A673 (cell line): ENCODE measurements at regions not wholly inside any gene's neighbourhood (a gene's known extent, or its start where the extent isn't known, plus 50 kb on each side); places are given as distances from the start of the nearest gene placed in this dataset.

ENCODE experiments used
- BruUV-seq: library from RNA; stranded (reverse); fragments of 400-500 nt; replicated peaks from 2 replicates; lab custom pipeline; 2021; lab: Mats Ljungman, UMichigan
- CTCF ChIA-PET: fragments of 300-600 bp; sonication (Branson Sonifier 250); formaldehyde crosslinking; loops from one replicate; lab custom pipeline; 2022; ENCODE audit warnings: antibody characterized with exemption; lab: Charles Lee
- POLR2A ChIA-PET: fragments of 300-600 bp; sonication (Branson Sonifier 250); formaldehyde crosslinking; loops from one replicate; lab custom pipeline; 2022; ENCODE audit warnings: antibody characterized with exemption; ENCODE audit not compliant: low non-redundant PET; lab: Charles Lee
- DNase-seq: peaks from one replicate; pipeline ENCODE4 v3.0.0-alpha.2; 2015; ENCODE audit warnings: low spot score
- H3K27ac ChIP-seq: fragments of 200-600 bp; sonication (generic); 2 replicates; pipeline ENCODE4 v1.5.1; 2016; ENCODE audit warnings: mixed run types, low read depth, mild to moderate bottlenecking, mixed read lengths, antibody characterized with exemption, low read length; ENCODE audit not compliant: poor library complexity, severe bottlenecking
- H3K27me3 ChIP-seq: fragments of 200-600 bp; sonication (generic); replicated peaks from 2 replicates; pipeline ENCODE4 v1.6.1; 2017; ENCODE audit warnings: mixed run types, low read depth, mild to moderate bottlenecking, mixed read lengths, antibody characterized with exemption, low read length; ENCODE audit not compliant: insufficient read depth, poor library complexity
- H3K36me3 ChIP-seq: fragments of 200-600 bp; sonication (generic); 2 replicates; pipeline ENCODE4 v1.6.1; 2016; ENCODE audit warnings: mixed run types, mild to moderate bottlenecking, mixed read lengths, antibody characterized with exemption, low read length; ENCODE audit not compliant: insufficient read depth, poor library complexity, severe bottlenecking
- H3K4me1 ChIP-seq: fragments of 200-600 bp; sonication (generic); 2 replicates; pipeline ENCODE4 v1.6.1; 2017; ENCODE audit warnings: mixed run types, mild to moderate bottlenecking, mixed read lengths, antibody characterized with exemption, low read length; ENCODE audit not compliant: insufficient read depth, poor library complexity, severe bottlenecking
- H3K4me3 ChIP-seq: fragments of 200-600 bp; sonication (generic); 2 replicates; pipeline ENCODE4 v1.5.1; 2016; ENCODE audit warnings: low read depth, mixed run types, mild to moderate bottlenecking, mixed read lengths, low read length; ENCODE audit not compliant: poor library complexity, severe bottlenecking
- H3K9me3 ChIP-seq: fragments of 200-600 bp; sonication (generic); 2 replicates; pipeline ENCODE4 v1.6.1; 2016; ENCODE audit warnings: mixed run types, low read depth, mild to moderate bottlenecking, mixed read lengths, antibody characterized with exemption, low read length; ENCODE audit not compliant: poor library complexity, severe bottlenecking
- EZH2 ChIP-seq: fragments of 200-600 bp; sonication (generic); IDR thresholded peaks from 2 replicates; pipeline ENCODE4 v1.6.1; 2017; ENCODE audit warnings: borderline replicate concordance, low read depth, mild to moderate bottlenecking, mixed read lengths, antibody characterized with exemption, low read length; ENCODE audit not compliant: poor library complexity, severe bottlenecking
- intact Hi-C: fragments of 100-400 bp; cut with micrococcal nuclease; formaldehyde crosslinking; loops from one replicate; pipeline ENCODE4 v1.10.0; 2022; ENCODE audit not compliant: unreplicated experiment
- TF ChIP-seq, protein P1 (sequence below): fragments of 300-800, 200-600 bp; sonication (generic); conservative IDR thresholded peaks from 2 replicates; pipeline ENCODE4 v1.5.1; 2017; ENCODE audit warnings: low read depth, mild to moderate bottlenecking, antibody characterized with exemption, low read length, moderate library complexity, mixed read lengths

GRCh38 chr9:86459599-86460155 lies 105.5 kb upstream of the TUT7 start:
- intact Hi-C loops = no loop called here
- POLR2A ChIA-PET = no interaction called here

GRCh38 chr9:86459191-86459590 lies 105.0 kb upstream of the TUT7 start:
- intact Hi-C loops = no loop called here
- H3K27ac ChIP-seq = peak overlapping the region; percentile 76
- H3K27me3 ChIP-seq = no peaks in the 10 kb centered on the region
- H3K36me3 ChIP-seq = no peaks in the 10 kb centered on the region
- CTCF ChIA-PET = no interaction called here
- POLR2A ChIA-PET = no interaction called here
- no TSS peak for BruUV-seq
- DNase-seq = peak; percentile 78
- H3K9me3 ChIP-seq = no peaks in the 10 kb centered on the region
- peaks cover 45% of the 10 kb centered on the region for H3K4me1 ChIP-seq
- H3K4me3 ChIP-seq = no peak overlapping the region
- no peak for TF ChIP-seq EZH2
- TF ChIP-seq, protein P1, sequence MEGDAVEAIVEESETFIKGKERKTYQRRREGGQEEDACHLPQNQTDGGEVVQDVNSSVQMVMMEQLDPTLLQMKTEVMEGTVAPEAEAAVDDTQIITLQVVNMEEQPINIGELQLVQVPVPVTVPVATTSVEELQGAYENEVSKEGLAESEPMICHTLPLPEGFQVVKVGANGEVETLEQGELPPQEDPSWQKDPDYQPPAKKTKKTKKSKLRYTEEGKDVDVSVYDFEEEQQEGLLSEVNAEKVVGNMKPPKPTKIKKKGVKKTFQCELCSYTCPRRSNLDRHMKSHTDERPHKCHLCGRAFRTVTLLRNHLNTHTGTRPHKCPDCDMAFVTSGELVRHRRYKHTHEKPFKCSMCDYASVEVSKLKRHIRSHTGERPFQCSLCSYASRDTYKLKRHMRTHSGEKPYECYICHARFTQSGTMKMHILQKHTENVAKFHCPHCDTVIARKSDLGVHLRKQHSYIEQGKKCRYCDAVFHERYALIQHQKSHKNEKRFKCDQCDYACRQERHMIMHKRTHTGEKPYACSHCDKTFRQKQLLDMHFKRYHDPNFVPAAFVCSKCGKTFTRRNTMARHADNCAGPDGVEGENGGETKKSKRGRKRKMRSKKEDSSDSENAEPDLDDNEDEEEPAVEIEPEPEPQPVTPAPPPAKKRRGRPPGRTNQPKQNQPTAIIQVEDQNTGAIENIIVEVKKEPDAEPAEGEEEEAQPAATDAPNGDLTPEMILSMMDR = no peak

More at GRCh38 chr9:86459599-86460155, 105.5 kb upstream of the TUT7 start:
- TF ChIP-seq EZH2 = no peak
- TF ChIP-seq, protein P1 = no peak
- Histone ChIP-seq H3K36me3 (no peaks in the 10 kb centered on the region), H3K4me3 (no peak overlapping the region), H3K27ac (peak overlapping the region; percentile 76), H3K4me1 (peaks cover 40% of the 10 kb centered on the region), H3K9me3 (no peaks in the 10 kb centered on the region), H3K27me3 (no peaks in the 10 kb centered on the region)
- CTCF ChIA-PET = no interaction called here
- no peak for DNase-seq
- no TSS peak for BruUV-seq

- Histone ChIP-seq H3K4me3 (no peak overlapping the region), H3K4me1 (peaks cover 47% of the 10 kb centered on the region), H3K36me3 (no peaks in the 10 kb centered on the region), H3K9me3 (no peaks in the 10 kb centered on the region), H3K27me3 (no peaks in the 10 kb centered on the region), H3K27ac (peak overlapping the region; percentile 76)
- CTCF ChIA-PET = no interaction called here
- TF ChIP-seq, protein P1 = no peak
- no peak for TF ChIP-seq EZH2
- POLR2A ChIA-PET = no interaction called here
- DNase-seq = peak; percentile 53
- intact Hi-C loops = no loop called here
- no TSS peak for BruUV-seq
Measured at GRCh38 chr9:86458191-86458855, 104.1 kb upstream of the TUT7 start.
